IPS DF 19.7 (cell line): ENCODE measurements at regions not wholly inside any gene's neighbourhood (a gene's known extent, or its start where the extent isn't known, plus 50 kb on each side); places are given as distances from the start of the nearest gene placed in this dataset.

Experiments
- DNase-seq: peaks from one replicate; pipeline ENCODE4 v3.0.0-alpha.2; 2013; ENCODE audit warnings: low read depth, low spot score

GRCh38 chr5:175246242-175246888 lies 197.6 kb downstream of the DRD1 start:
- no peak for DNase-seq

GRCh38 chr5:175243441-175243840 lies 200.5 kb downstream of the DRD1 start:
- DNase-seq, result no peak

GRCh38 chr5:175242207-175242606 lies 201.8 kb downstream of the DRD1 start:
- no peak for DNase-seq

- no peak for DNase-seq
Measured at GRCh38 chr5:175238326-175238725, 205.7 kb downstream of the DRD1 start.

GRCh38 chr5:175236176-175236575 lies 207.8 kb downstream of the DRD1 start:
- DNase-seq, result no peak

GRCh38 chr5:175235251-175235960 lies 208.6 kb downstream of the DRD1 start:
- no peak for DNase-seq

- DNase-seq, result no peak
Measured at GRCh38 chr5:175230299-175230698, 213.7 kb downstream of the DRD1 start.

- DNase-seq, result no peak
Measured at GRCh38 chr5:175226506-175226905, 217.5 kb downstream of the DRD1 start.

- no peak for DNase-seq
Measured at GRCh38 chr5:175223291-175223690, 220.7 kb downstream of the DRD1 start.

- no peak for DNase-seq
Measured at GRCh38 chr5:175222621-175223020, 221.4 kb downstream of the DRD1 start.

- no peak for DNase-seq
Measured at GRCh38 chr5:175220549-175220948, 223.4 kb downstream of the DRD1 start.

GRCh38 chr5:175219366-175219765 lies 224.6 kb downstream of the DRD1 start:
- no peak for DNase-seq

GRCh38 chr5:175216991-175217390 lies 227.0 kb downstream of the DRD1 start:
- DNase-seq, result no peak

- DNase-seq, result no peak
Measured at GRCh38 chr5:175215906-175216305, 228.1 kb downstream of the DRD1 start.

GRCh38 chr5:175214152-175214551 lies 229.8 kb downstream of the DRD1 start:
- no peak for DNase-seq

GRCh38 chr5:175211956-175212756 lies 231.8 kb downstream of the DRD1 start:
- no peak for DNase-seq

GRCh38 chr5:175207321-175208040 lies 236.5 kb downstream of the DRD1 start:
- DNase-seq, result no peak

- no peak for DNase-seq
Measured at GRCh38 chr5:175206669-175207068, 237.3 kb downstream of the DRD1 start.

- no peak for DNase-seq
Measured at GRCh38 chr5:175202463-175203068, 241.4 kb downstream of the DRD1 start.

GRCh38 chr5:175201393-175201792 lies 242.6 kb downstream of the DRD1 start:
- DNase-seq, result no peak
